ENCODE measurements at regions not wholly inside any gene's neighbourhood (a gene's known extent, or its start where the extent isn't known, plus 50 kb on each side); places are given as distances from the start of the nearest gene placed in this dataset.

- ChIA-PET POLR2A (no interaction called here), CTCF (interaction anchor here (0.6 to 1.4 kb wide), 2 partner anchors 57 to 85 kb away, joined by 3 to 5 read pairs; no protein-coding TSS in a partner anchor)
- Histone ChIP-seq H3K4me3 (ENCODE audit: low read depth, low read length) (no peak overlapping the region; the same call in 1 of the 2 replicates), H3K27ac (ENCODE audit: low read depth, low read length) (no peak overlapping the region), H3K27me3 (ENCODE audit: control insufficient read depth, insufficient read depth, low read length) (peaks cover 25% of the 10 kb centered on the region), H3K9me3 (ENCODE audit: control insufficient read depth, insufficient read depth, low read length) (no peaks in the 10 kb centered on the region)
- no peak for DNase-seq (ENCODE audit: low read depth, low spot score)
- no peak for TF ChIP-seq CTCF (IDR thresholded peaks at IDR 0.05; ENCODE audit: low read depth, low read length)
These were observed 76.8 kb upstream of the VPREB1 start for GRCh38 chr22:22167791-22168189.

GRCh38 chr22:22166941-22167713, 77.5 kb upstream of the VPREB1 start:
- no peak for TF ChIP-seq CTCF (IDR thresholded peaks at IDR 0.05; ENCODE audit: low read depth, low read length)
- Histone ChIP-seq H3K4me3 (ENCODE audit: low read depth, low read length) (no peak overlapping the region), H3K27me3 (ENCODE audit: control insufficient read depth, insufficient read depth, low read length) (peaks cover 25% of the 10 kb centered on the region), H3K27ac (ENCODE audit: low read depth, low read length) (no peak overlapping the region), H3K9me3 (ENCODE audit: control insufficient read depth, insufficient read depth, low read length) (no peaks in the 10 kb centered on the region)
- ChIA-PET CTCF (interaction anchor here (1.4 to 1.7 kb wide), 2 partner anchors 10 to 56 kb away, joined by 3 to 8 read pairs; no protein-coding TSS in a partner anchor), POLR2A (no interaction called here)
- DNase-seq (ENCODE audit: low read depth, low spot score) = no peak

- CTCF ChIA-PET = interaction anchor here (1.6 to 1.7 kb wide), 2 partner anchors 9 to 35 kb away, joined by 4 to 8 read pairs; no protein-coding TSS in a partner anchor
- no peak for DNase-seq (ENCODE audit: low read depth, low spot score)
- H3K27me3 ChIP-seq (ENCODE audit: control insufficient read depth, insufficient read depth, low read length) = peaks cover 25% of the 10 kb centered on the region
- H3K4me3 ChIP-seq (ENCODE audit: low read depth, low read length) = no peak overlapping the region
- no peak for TF ChIP-seq CTCF (IDR thresholded peaks at IDR 0.05; ENCODE audit: low read depth, low read length)
- H3K9me3 ChIP-seq (ENCODE audit: control insufficient read depth, insufficient read depth, low read length) = no peaks in the 10 kb centered on the region
- POLR2A ChIA-PET = no interaction called here
- H3K27ac ChIP-seq (ENCODE audit: low read depth, low read length) = no peak overlapping the region
These were observed 78.5 kb upstream of the VPREB1 start for GRCh38 chr22:22165936-22166710.

GRCh38 chr22:22164541-22165272, 79.9 kb upstream of the VPREB1 start:
- Histone ChIP-seq H3K27me3 (ENCODE audit: control insufficient read depth, insufficient read depth, low read length) (peaks cover 22% of the 10 kb centered on the region), H3K9me3 (ENCODE audit: control insufficient read depth, insufficient read depth, low read length) (no peaks in the 10 kb centered on the region), H3K27ac (ENCODE audit: low read depth, low read length) (no peak overlapping the region), H3K4me3 (ENCODE audit: low read depth, low read length) (no peak overlapping the region)
- TF ChIP-seq CTCF (IDR thresholded peaks at IDR 0.05; ENCODE audit: low read depth, low read length) = no peak
- no peak for DNase-seq (ENCODE audit: low read depth, low spot score)
- ChIA-PET CTCF (interaction anchor here (1.6 kb wide), 1 partner anchor 36 kb away, joined by 4 read pairs; no protein-coding TSS in a partner anchor), POLR2A (no interaction called here)
